T47D (cell line): ENCODE measurements at regions not wholly inside any gene's neighbourhood (a gene's known extent, or its start where the extent isn't known, plus 50 kb on each side); places are given as distances from the start of the nearest gene placed in this dataset.

ENCODE experiments used
- DNase-seq, 2 experiments: peaks; one replicate each; pipeline versions ENCODE4 v3.0.0 to v3.0.0-alpha.2; 2011 to 2012; ENCODE audit warnings: low read depth in 1 of 2, low spot score in 1 of 2
- JUND ChIP-seq: IDR thresholded peaks from 2 replicates; pipeline ENCODE4 v1.6.1; 2012; ENCODE audit warnings: low read depth
- in situ Hi-C: cut with HindIII; loops from 2 replicates; pipeline ENCODE4 v1.10.0; 2016; ENCODE audit warnings: low sequenced_read_pairs, low pct_unique_long_range_greater_than_20kb

DNA sequence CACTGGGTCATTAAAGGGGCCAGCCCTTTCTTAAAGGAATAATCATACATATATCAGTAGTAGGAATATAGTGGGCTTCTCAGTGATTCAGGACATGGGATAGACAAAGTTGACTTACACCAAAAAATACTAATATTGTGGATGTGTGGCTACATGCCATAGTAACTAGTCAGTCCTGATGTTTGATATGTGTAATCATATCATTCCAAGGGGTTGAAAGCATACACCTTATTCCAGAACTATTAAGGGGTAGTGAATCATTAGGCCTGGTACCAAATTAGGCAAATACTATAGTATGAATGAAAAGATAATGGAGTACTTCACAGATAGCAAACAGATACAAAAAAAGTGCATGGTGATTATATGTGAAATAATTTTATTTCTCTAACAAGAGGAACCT is 814.9 kb upstream of the NRXN1 start:
- no peak for DNase-seq
- in situ Hi-C loops, result no loop called here
- TF ChIP-seq JUND, result no peak

GRCh38 chr2:51846018-51846417 is 814.1 kb upstream of the NRXN1 start:
- DNase-seq, result no peak
- in situ Hi-C loops, result no loop called here
- TF ChIP-seq JUND, result no peak

DNA sequence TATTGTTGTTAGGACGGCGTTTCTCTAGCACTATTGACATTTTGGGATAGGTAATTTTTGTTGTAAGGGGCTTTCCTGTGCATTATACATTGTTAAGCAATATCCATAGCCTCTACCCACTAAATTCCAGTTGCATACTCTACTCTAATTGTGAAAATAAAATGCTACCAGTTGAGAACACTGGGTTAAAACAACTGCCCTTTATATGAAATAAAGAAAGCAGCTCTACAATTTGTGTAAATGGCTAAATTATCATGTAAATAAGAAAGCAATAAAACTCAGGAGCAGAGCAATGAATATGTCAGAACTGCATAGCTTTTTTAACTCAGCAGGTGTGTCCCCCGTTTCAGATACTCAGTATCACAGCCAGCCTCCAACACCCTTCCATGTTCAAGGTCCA is 812.7 kb upstream of the NRXN1 start:
- no peak for TF ChIP-seq JUND
- in situ Hi-C loops, result no loop called here
- no peak for DNase-seq

DNA sequence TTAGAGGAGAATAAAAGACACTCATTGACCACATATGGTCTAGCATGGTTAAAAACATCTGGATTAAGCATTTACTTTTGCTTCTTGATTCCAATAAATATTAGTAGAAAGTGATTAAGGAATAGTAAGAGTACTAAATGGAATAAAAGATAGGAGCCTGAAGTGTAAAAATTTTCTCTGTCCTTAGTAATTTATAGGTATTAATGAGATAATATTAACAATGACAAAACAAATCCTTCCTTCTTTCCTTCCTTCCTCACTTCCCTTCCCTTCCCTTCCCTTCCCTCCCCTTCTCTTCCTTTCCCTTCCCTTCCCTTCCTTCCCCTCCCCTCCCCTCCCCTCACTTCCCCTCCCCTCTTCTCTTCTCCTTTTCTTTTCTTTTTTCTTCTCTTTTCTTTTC is 797.5 kb upstream of the NRXN1 start:
- DNase-seq, result no peak
- in situ Hi-C loops, result no loop called here
- no peak for TF ChIP-seq JUND

GRCh38 chr2:51825823-51826222 is 793.9 kb upstream of the NRXN1 start:
- no peak for TF ChIP-seq JUND
- DNase-seq, result no peak
- in situ Hi-C loops, result no loop called here

GRCh38 chr2:51813247-51813646 is 781.3 kb upstream of the NRXN1 start:
- DNase-seq, result no peak
- in situ Hi-C loops, result no loop called here
- TF ChIP-seq JUND, result no peak

DNA sequence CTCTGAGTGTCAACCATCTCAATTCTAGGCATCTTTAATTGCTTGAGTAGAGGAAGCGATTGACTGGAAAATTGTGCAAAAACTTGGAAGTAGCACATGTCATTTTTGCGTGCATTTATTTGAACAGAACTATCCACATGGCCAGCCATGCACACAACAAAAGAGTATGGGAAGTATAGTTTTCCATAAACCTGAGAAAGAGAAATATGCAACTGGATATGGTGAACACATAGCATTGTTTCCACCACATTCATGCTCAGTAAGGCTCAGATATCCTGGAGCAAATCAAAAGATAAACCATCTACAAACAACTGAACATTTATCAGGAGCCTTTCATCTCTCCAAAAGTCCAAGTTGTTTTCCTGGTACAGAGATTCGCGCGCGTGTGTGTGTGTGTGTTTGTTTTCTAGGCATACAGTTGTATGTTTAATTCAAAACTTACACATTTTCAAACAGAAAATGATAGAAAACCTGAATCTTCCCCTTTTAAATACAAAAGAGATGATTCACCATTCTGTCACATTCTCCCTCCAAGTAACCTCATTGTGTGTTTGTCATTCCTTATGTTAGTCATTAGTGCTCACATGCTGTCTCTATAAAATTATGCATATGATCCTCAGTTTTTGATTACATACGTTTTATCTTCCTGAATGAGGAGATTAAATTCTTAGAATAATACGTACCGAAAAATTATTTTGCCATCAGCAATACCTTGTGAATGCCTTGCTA is 780.4 kb upstream of the NRXN1 start:
- in situ Hi-C loops, result no loop called here
- no peak for TF ChIP-seq JUND
- no peak for DNase-seq

DNA sequence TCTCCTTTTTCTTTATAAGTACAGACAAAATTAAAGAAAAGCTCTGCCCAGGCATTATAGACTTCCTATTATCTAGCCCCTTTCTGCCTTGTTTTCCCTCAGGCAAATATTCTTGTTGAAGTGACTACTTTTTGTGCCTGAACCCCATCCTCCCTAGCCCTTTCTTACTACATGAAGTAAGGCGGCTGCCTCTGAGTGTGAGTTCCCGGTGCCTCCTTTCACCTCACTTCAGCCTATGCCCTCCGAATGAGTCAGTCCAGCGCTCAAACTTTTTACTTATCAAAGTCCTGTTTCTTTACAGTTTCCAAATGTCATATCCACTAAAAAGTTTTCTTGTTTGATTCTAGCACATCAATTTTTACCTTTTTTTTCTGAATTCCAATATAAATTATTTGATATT is 778.3 kb upstream of the NRXN1 start:
- in situ Hi-C loops, result no loop called here
- no peak for DNase-seq
- no peak for TF ChIP-seq JUND

- in situ Hi-C loops, result no loop called here
- no peak for TF ChIP-seq JUND
- no peak for DNase-seq
These were observed 775.3 kb upstream of the NRXN1 start for GRCh38 chr2:51807229-51807628.

GRCh38 chr2:51795248-51795888 is 763.4 kb upstream of the NRXN1 start:
- peak in 1 of 2 experiments; percentile 39 for DNase-seq
- in situ Hi-C loops, result no loop called here
- no peak for TF ChIP-seq JUND

DNA sequence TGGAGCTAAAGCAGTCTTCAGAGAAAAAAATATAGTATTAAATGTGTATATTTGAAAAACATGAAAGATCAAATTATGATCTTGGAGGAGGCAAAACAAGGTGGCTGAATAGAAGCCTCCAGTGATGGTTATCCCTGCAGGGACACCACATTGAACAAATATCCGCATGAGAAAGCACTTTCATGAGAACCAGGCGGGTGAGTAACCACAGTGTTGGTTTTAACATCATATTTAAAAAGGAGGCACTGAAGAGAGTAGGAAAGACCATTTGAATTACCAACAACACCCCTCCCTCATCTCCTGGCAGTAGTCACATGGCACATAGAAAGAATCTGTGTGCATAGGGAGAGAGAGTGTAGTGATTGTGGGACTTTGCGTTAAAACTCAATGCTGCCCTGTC is 759.6 kb upstream of the NRXN1 start:
- TF ChIP-seq JUND, result no peak

GRCh38 chr2:51790854-51791253 is 758.9 kb upstream of the NRXN1 start:
- no peak for TF ChIP-seq JUND
- DNase-seq, result no peak
- in situ Hi-C loops, result no loop called here

More for the DNA sequence above, 759.6 kb upstream of the NRXN1 start:
- no peak for DNase-seq
- in situ Hi-C loops, result no loop called here

- in situ Hi-C loops, result no loop called here
- no peak for TF ChIP-seq JUND
- no peak for DNase-seq
These were observed 758.0 kb upstream of the NRXN1 start for GRCh38 chr2:51789918-51790317.
